ENCODE measurements at regions not wholly inside any gene's neighbourhood (a gene's known extent, or its start where the extent isn't known, plus 50 kb on each side); places are given as distances from the start of the nearest gene placed in this dataset.

DNA sequence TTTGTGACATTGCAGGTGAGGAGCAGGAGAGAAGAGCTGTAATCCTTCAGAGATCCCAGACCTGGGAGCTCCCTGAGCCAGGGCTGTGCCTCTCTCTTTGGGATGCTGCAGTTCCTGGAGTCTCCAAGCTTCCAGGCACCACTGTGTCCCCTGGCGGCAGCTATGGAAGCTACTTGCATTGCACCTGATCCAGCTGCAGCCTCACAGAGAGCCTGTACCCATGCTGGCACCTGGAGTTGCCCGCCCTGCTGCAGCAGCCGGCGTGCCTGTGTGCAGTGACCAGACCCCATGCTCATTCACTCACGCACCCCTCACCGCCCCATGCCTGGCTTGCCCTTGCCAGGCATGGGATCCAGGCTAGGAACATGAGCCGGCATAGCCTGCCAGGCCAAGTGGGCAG, 51.8 kb upstream of the MED9 start (continued):
- TF ChIP-seq, protein P1, sequence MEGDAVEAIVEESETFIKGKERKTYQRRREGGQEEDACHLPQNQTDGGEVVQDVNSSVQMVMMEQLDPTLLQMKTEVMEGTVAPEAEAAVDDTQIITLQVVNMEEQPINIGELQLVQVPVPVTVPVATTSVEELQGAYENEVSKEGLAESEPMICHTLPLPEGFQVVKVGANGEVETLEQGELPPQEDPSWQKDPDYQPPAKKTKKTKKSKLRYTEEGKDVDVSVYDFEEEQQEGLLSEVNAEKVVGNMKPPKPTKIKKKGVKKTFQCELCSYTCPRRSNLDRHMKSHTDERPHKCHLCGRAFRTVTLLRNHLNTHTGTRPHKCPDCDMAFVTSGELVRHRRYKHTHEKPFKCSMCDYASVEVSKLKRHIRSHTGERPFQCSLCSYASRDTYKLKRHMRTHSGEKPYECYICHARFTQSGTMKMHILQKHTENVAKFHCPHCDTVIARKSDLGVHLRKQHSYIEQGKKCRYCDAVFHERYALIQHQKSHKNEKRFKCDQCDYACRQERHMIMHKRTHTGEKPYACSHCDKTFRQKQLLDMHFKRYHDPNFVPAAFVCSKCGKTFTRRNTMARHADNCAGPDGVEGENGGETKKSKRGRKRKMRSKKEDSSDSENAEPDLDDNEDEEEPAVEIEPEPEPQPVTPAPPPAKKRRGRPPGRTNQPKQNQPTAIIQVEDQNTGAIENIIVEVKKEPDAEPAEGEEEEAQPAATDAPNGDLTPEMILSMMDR (CRISPR knock-in tag; IDR thresholded peaks at IDR 0.05), result peak; percentile 53
- TF ChIP-seq, protein P2, sequence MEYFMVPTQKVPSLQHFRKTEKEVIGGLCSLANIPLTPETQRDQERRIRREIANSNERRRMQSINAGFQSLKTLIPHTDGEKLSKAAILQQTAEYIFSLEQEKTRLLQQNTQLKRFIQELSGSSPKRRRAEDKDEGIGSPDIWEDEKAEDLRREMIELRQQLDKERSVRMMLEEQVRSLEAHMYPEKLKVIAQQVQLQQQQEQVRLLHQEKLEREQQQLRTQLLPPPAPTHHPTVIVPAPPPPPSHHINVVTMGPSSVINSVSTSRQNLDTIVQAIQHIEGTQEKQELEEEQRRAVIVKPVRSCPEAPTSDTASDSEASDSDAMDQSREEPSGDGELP (IDR thresholded peaks at IDR 0.05; ENCODE audit: borderline replicate concordance, low read depth), result no peak

DNA sequence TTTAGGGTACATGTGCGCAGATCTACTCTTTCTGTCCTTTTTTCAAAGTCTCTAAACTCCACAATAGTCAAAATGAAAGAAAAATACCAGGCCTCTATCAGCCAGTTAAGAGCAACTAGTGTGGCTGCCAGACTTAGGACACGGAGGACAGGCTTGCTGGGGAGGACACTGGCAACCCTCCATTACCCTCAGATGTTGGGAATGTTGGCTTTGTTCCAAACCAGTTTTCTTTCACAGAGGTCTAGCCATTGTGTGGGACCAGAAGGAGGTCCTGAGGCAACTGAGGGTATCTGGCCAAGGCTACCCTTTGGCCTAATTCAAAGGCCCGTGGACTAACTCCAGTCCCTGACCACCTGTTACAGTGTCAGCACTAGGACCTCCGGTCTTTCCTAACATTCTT, 51.2 kb upstream of the MED9 start:
- Histone ChIP-seq H2AFZ (ENCODE audit: low read length) (no peak overlapping the region), H3K9ac (ENCODE audit: insufficient read depth, low read depth, low read length) (no peak overlapping the region), H3K27ac (ENCODE audit: extremely low read length, insufficient read depth, low read length) (no peak overlapping the region), H3K4me1 (ENCODE audit: insufficient read depth, low read length) (peaks cover 22% of the 10 kb centered on the region), H3K4me3 (replicated peaks in 1 of 3; ENCODE audit: insufficient read depth in 1 of 3, low read depth in 2 of 3, low read length in 3 of 3) (no peak overlapping the region), H4K20me1 (ENCODE audit: insufficient read depth, low read length) (no peaks in the 10 kb centered on the region), H3K9me3 (ENCODE audit: low read length) (peaks cover 12% of the 10 kb centered on the region), H3K4me2 (ENCODE audit: low read depth, low read length) (no peak overlapping the region), H3K36me3 (replicated peaks in 1 of 2; ENCODE audit: control insufficient read depth in 1 of 2, insufficient read depth in 2 of 2, low read length in 2 of 2) (no peaks in the 10 kb centered on the region), H3K79me2 (ENCODE audit: insufficient read depth, low read length) (no peaks in the 10 kb centered on the region), H3K27me3 (ENCODE audit: control insufficient read depth in 1 of 2, insufficient read depth in 2 of 2, low read length in 2 of 2) (no peaks in the 10 kb centered on the region; a peak in 1 of 5 replicates)
- ATAC-seq (no peak), FAIRE-seq (no peak), DNase-seq (ENCODE audit: low spot score) (no peak)
- ChIA-PET CTCF (ENCODE audit: low intra/inter-chr PET ratio, low total read pairs) (interaction anchor here (1.1 to 1.8 kb wide), 4 partner anchors 15 to 69 kb away, joined by 3 to 9 read pairs (median 4); no protein-coding TSS in a partner anchor), POLR2A (interaction anchor here (1.1 to 1.7 kb wide), 3 partner anchors 9 to 71 kb away, joined by 3 to 7 read pairs (median 6); partner anchors contain the start of gene RASD1)
- TF ChIP-seq, protein P3, sequence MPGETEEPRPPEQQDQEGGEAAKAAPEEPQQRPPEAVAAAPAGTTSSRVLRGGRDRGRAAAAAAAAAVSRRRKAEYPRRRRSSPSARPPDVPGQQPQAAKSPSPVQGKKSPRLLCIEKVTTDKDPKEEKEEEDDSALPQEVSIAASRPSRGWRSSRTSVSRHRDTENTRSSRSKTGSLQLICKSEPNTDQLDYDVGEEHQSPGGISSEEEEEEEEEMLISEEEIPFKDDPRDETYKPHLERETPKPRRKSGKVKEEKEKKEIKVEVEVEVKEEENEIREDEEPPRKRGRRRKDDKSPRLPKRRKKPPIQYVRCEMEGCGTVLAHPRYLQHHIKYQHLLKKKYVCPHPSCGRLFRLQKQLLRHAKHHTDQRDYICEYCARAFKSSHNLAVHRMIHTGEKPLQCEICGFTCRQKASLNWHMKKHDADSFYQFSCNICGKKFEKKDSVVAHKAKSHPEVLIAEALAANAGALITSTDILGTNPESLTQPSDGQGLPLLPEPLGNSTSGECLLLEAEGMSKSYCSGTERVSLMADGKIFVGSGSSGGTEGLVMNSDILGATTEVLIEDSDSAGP (CRISPR knock-in tag; IDR thresholded peaks at IDR 0.05; ENCODE audit: borderline replicate concordance), result no peak
- in situ Hi-C loops (cut with HindIII; ENCODE audit: extremely low pct_ligation_motif_present, low pct_unique_long_range_greater_than_20kb) (no loop called here), intact Hi-C loops (cut with micrococcal nuclease; ENCODE audit: unreplicated experiment) (loop anchor here (1.0 kb wide), 1 partner anchor 69 kb away; no protein-coding TSS in a partner anchor)
- 54% methylated on average over 4 of the region's 4 CpGs for WGBS (ENCODE audit: low lambda C conversion rate)
- no TSS peak for BruUV-seq (replicated peaks)
